ENCODE measurements at regions not wholly inside any gene's neighbourhood (a gene's known extent, or its start where the extent isn't known, plus 50 kb on each side); places are given as distances from the start of the nearest gene placed in this dataset.
"Not testable (repeated sequence)": the region's sequence is repeated elsewhere in the genome, so short reads cannot be mapped to it uniquely, and the experiment has no call there.

GRCh38 chr2:110333114-110334095 lies 121.1 kb upstream of the MTLN start:
- DNase-seq: not testable (repeated sequence)

- not testable (repeated sequence) for DNase-seq
These were observed 119.3 kb upstream of the MTLN start for GRCh38 chr2:110331625-110332024.

GRCh38 chr2:110329760-110330159 lies 117.4 kb upstream of the MTLN start:
- not testable (repeated sequence) for DNase-seq

GRCh38 chr2:110329158-110329557 lies 116.8 kb upstream of the MTLN start:
- not testable (repeated sequence) for DNase-seq

- DNase-seq: peak; percentile 0
These were observed 116.3 kb upstream of the MTLN start for GRCh38 chr2:110328677-110329076.

- not testable (repeated sequence) for DNase-seq
These were observed 111.5 kb upstream of the MTLN start for GRCh38 chr2:110323832-110324231.

- not testable (repeated sequence) for DNase-seq
These were observed 110.2 kb upstream of the MTLN start for GRCh38 chr2:110322535-110322934.

GRCh38 chr2:110320834-110321563 lies 108.7 kb upstream of the MTLN start:
- DNase-seq: not testable (repeated sequence)

GRCh38 chr2:110318898-110319297 lies 106.6 kb upstream of the MTLN start:
- DNase-seq: not testable (repeated sequence)

- DNase-seq: not testable (repeated sequence)
These were observed 105.0 kb upstream of the MTLN start for GRCh38 chr2:110317377-110317776.

GRCh38 chr2:110316051-110316865 lies 103.9 kb upstream of the MTLN start:
- not testable (repeated sequence) for DNase-seq

- not testable (repeated sequence) for DNase-seq
These were observed 102.9 kb upstream of the MTLN start for GRCh38 chr2:110315054-110315820.

- DNase-seq: not testable (repeated sequence)
These were observed 102.1 kb upstream of the MTLN start for GRCh38 chr2:110314472-110314871.

GRCh38 chr2:110313032-110313431 lies 100.7 kb upstream of the MTLN start:
- DNase-seq: not testable (repeated sequence)

GRCh38 chr2:110311713-110312444 lies 99.5 kb upstream of the MTLN start:
- not testable (repeated sequence) for DNase-seq

GRCh38 chr2:110310988-110311475 lies 98.7 kb upstream of the MTLN start:
- not testable (repeated sequence) for DNase-seq

GRCh38 chr2:110308728-110309127 lies 96.4 kb upstream of the MTLN start:
- not testable (repeated sequence) for DNase-seq

GRCh38 chr2:110292807-110293206 lies 80.5 kb upstream of the MTLN start:
- DNase-seq: not testable (repeated sequence)

GRCh38 chr2:110291909-110292579 lies 79.7 kb upstream of the MTLN start:
- DNase-seq: not testable (repeated sequence)

- DNase-seq: not testable (repeated sequence)
These were observed 75.5 kb upstream of the MTLN start for GRCh38 chr2:110287817-110288216.
